SK-N-SH treated with all-trans-retinoic acid at 6 μM for 48 hours (cell line): ENCODE measurements at regions not wholly inside any gene's neighbourhood (a gene's known extent, or its start where the extent isn't known, plus 50 kb on each side); places are given as distances from the start of the nearest gene placed in this dataset.

Experiments used
- ATAC-seq: fragments of 200-7000 bp; cut with Tn5 transposase; 3 replicates; pipeline ENCODE4 v1.9.1; 2020; ENCODE audit warnings: mild to moderate bottlenecking, moderate library complexity
- ARNTL ChIP-seq: fragments of 450-650 bp; formaldehyde crosslinking; IDR thresholded peaks from 2 replicates; pipeline ENCODE4 v1.5.0; 2020; ENCODE audit warnings: low read depth, mild to moderate bottlenecking, moderate library complexity, borderline replicate concordance
- BACH2 ChIP-seq: fragments of 250-450 bp; sonication (Bioruptor Pico); IDR thresholded peaks from 2 replicates; pipeline ENCODE4 v1.9.0; 2021; ENCODE audit warnings: mild to moderate bottlenecking, borderline replicate concordance
- CREB5 ChIP-seq: fragments of 250-450 bp; sonication (Bioruptor Pico); IDR thresholded peaks from 2 replicates; pipeline ENCODE4 v1.5.1; 2020; ENCODE audit warnings: low read depth, mild to moderate bottlenecking, moderate library complexity
- CSDC2 ChIP-seq: fragments of 250-450 bp; sonication (Bioruptor Pico); IDR thresholded peaks from 2 replicates; pipeline ENCODE4 v1.5.0; 2020; ENCODE audit warnings: mild to moderate bottlenecking, moderate library complexity
- ESRRG ChIP-seq: fragments of 250-450 bp; sonication (Bioruptor Pico); IDR thresholded peaks from 2 replicates; pipeline ENCODE4 v1.6.1; 2021; ENCODE audit warnings: mild to moderate bottlenecking
- GLIS3 ChIP-seq: fragments of 250-450 bp; sonication (Bioruptor Pico); IDR thresholded peaks from 2 replicates; pipeline ENCODE4 v1.5.0; 2020; ENCODE audit warnings: mild to moderate bottlenecking, moderate library complexity
- ISL1 ChIP-seq: fragments of 250-450 bp; sonication (Bioruptor Pico); IDR thresholded peaks from 2 replicates; pipeline ENCODE4 v2.1.2; 2022; ENCODE audit warnings: mild to moderate bottlenecking, moderate library complexity
- OSR1 ChIP-seq: fragments of 250-450 bp; sonication (Bioruptor Pico); IDR thresholded peaks from 2 replicates; pipeline ENCODE4 v1.8.0; 2022; ENCODE audit warnings: moderate library complexity, mild to moderate bottlenecking, inconsistent platforms
- PATZ1 ChIP-seq: fragments of 250-450 bp; sonication (Bioruptor Pico); IDR thresholded peaks from 2 replicates; pipeline ENCODE4 v1.8.0; 2020; ENCODE audit warnings: mild to moderate bottlenecking, moderate library complexity, borderline replicate concordance
- POU6F1 ChIP-seq: fragments of 250-450 bp; sonication (Bioruptor Pico); IDR thresholded peaks from 2 replicates; pipeline ENCODE4 v1.8.0; 2021; ENCODE audit warnings: low read depth, mild to moderate bottlenecking, moderate library complexity, borderline replicate concordance
- PPARA ChIP-seq: fragments of 250-450 bp; sonication (Bioruptor Pico); IDR thresholded peaks from 2 replicates; pipeline ENCODE4 v1.5.0; 2020; ENCODE audit warnings: mild to moderate bottlenecking, borderline replicate concordance
- SNAI2 ChIP-seq: fragments of 250-450 bp; sonication (Bioruptor Pico); IDR thresholded peaks from 2 replicates; pipeline ENCODE4 v1.5.0; 2020; ENCODE audit warnings: mild to moderate bottlenecking, moderate library complexity
- TCF4 ChIP-seq: fragments of 250-450 bp; sonication (Bioruptor Pico); IDR thresholded peaks from 2 replicates; pipeline ENCODE4 v1.8.0; 2021; ENCODE audit warnings: mild to moderate bottlenecking, moderate library complexity, borderline replicate concordance
- TOX ChIP-seq: fragments of 250-450 bp; sonication (Bioruptor Pico); IDR thresholded peaks from 2 replicates; pipeline ENCODE4 v1.8.0; 2021; ENCODE audit warnings: mild to moderate bottlenecking, moderate library complexity, borderline replicate concordance
- ZFP3 ChIP-seq: fragments of 250-450 bp; sonication (Bioruptor Pico); IDR thresholded peaks from 2 replicates; pipeline ENCODE4 v1.5.0; 2020; ENCODE audit warnings: mild to moderate bottlenecking, moderate library complexity
- ZFP30 ChIP-seq: fragments of 450-650 bp; formaldehyde crosslinking; IDR thresholded peaks from 2 replicates; pipeline ENCODE4 v1.5.0; 2022; ENCODE audit warnings: mild to moderate bottlenecking, moderate library complexity
- ZNF70 ChIP-seq: fragments of 450-650 bp; formaldehyde crosslinking; IDR thresholded peaks from 2 replicates; pipeline ENCODE4 v1.5.0; 2020; ENCODE audit warnings: mild to moderate bottlenecking, moderate library complexity
- TF ChIP-seq, protein P1 (sequence below): fragments of 250-450 bp; sonication (Bioruptor Pico); IDR thresholded peaks from 2 replicates; pipeline ENCODE4 v1.5.1; 2021; ENCODE audit warnings: mild to moderate bottlenecking, moderate library complexity
- TF ChIP-seq, protein P2 (sequence below): fragments of 250-450 bp; sonication (Bioruptor Pico); IDR thresholded peaks from 2 replicates; pipeline ENCODE4 v1.5.0; 2020; ENCODE audit warnings: mild to moderate bottlenecking, moderate library complexity

DNA sequence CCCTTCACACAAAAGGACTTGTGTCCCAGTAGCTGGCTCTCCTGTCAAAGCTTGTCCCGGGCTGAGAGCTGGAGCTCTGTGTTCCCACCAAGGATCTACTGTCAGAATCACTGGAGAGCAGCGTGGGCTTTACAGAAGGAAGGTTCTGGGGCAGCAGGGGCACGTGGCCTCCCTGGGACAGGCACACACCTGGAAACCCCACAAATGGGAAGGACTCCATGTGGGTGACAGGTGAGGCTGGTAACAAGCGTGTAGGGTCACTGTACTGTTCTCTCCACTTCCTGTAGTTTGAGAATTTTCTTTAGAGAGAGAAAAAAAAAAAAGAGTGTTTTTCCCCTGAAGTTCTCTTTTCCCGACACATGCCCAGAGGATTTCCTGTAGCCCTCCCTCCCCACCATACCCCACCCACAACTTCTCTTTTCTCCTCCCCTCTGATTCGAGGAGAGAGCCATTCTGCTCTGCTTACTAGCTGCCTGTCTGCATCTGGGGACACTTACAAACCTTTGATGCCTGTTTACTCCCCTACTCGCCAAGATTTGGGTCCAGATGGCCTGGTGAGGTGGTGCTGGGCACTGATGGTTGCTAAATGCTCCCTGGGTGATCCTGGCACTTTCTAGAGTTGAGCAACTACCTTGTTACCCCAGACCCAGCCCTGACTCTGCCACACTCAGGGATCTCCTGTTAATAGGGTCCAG lies 84.1 kb upstream of the SIRPA start:
- ATAC-seq: peak; percentile 5; the same call in 1 of the 3 replicates
- TF ChIP-seq ZFP3 (CRISPR knock-in tag) (no peak), ZNF70 (peak; percentile 72)

- TF ChIP-seq PPARA (no peak), BACH2 (CRISPR knock-in tag) (no peak), ZFP30 (CRISPR knock-in tag) (no peak), SNAI2 (CRISPR knock-in tag) (no peak), TCF4 (CRISPR knock-in tag) (no peak), POU6F1 (CRISPR knock-in tag) (no peak), TOX (CRISPR knock-in tag) (no peak), ZNF70 (no peak), ZFP3 (CRISPR knock-in tag) (no peak), ARNTL (no peak), ESRRG (no peak), ISL1 (no peak), OSR1 (CRISPR knock-in tag) (no peak), CREB5 (CRISPR knock-in tag) (no peak), PATZ1 (CRISPR knock-in tag) (no peak)
- TF ChIP-seq, protein P1, sequence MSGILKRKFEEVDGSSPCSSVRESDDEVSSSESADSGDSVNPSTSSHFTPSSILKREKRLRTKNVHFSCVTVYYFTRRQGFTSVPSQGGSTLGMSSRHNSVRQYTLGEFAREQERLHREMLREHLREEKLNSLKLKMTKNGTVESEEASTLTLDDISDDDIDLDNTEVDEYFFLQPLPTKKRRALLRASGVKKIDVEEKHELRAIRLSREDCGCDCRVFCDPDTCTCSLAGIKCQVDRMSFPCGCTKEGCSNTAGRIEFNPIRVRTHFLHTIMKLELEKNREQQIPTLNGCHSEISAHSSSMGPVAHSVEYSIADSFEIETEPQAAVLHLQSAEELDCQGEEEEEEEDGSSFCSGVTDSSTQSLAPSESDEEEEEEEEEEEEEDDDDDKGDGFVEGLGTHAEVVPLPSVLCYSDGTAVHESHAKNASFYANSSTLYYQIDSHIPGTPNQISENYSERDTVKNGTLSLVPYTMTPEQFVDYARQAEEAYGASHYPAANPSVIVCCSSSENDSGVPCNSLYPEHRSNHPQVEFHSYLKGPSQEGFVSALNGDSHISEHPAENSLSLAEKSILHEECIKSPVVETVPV (CRISPR knock-in tag): no peak
- TF ChIP-seq, protein P2, sequence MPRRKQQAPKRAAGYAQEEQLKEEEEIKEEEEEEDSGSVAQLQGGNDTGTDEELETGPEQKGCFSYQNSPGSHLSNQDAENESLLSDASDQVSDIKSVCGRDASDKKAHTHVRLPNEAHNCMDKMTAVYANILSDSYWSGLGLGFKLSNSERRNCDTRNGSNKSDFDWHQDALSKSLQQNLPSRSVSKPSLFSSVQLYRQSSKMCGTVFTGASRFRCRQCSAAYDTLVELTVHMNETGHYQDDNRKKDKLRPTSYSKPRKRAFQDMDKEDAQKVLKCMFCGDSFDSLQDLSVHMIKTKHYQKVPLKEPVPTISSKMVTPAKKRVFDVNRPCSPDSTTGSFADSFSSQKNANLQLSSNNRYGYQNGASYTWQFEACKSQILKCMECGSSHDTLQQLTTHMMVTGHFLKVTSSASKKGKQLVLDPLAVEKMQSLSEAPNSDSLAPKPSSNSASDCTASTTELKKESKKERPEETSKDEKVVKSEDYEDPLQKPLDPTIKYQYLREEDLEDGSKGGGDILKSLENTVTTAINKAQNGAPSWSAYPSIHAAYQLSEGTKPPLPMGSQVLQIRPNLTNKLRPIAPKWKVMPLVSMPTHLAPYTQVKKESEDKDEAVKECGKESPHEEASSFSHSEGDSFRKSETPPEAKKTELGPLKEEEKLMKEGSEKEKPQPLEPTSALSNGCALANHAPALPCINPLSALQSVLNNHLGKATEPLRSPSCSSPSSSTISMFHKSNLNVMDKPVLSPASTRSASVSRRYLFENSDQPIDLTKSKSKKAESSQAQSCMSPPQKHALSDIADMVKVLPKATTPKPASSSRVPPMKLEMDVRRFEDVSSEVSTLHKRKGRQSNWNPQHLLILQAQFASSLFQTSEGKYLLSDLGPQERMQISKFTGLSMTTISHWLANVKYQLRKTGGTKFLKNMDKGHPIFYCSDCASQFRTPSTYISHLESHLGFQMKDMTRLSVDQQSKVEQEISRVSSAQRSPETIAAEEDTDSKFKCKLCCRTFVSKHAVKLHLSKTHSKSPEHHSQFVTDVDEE (CRISPR knock-in tag): no peak
- TF ChIP-seq, all 23 proteins: peak for 0
- ATAC-seq: no peak
These were observed 84.7 kb upstream of the SIRPA start for GRCh38 chr20:1810572-1810925.

DNA sequence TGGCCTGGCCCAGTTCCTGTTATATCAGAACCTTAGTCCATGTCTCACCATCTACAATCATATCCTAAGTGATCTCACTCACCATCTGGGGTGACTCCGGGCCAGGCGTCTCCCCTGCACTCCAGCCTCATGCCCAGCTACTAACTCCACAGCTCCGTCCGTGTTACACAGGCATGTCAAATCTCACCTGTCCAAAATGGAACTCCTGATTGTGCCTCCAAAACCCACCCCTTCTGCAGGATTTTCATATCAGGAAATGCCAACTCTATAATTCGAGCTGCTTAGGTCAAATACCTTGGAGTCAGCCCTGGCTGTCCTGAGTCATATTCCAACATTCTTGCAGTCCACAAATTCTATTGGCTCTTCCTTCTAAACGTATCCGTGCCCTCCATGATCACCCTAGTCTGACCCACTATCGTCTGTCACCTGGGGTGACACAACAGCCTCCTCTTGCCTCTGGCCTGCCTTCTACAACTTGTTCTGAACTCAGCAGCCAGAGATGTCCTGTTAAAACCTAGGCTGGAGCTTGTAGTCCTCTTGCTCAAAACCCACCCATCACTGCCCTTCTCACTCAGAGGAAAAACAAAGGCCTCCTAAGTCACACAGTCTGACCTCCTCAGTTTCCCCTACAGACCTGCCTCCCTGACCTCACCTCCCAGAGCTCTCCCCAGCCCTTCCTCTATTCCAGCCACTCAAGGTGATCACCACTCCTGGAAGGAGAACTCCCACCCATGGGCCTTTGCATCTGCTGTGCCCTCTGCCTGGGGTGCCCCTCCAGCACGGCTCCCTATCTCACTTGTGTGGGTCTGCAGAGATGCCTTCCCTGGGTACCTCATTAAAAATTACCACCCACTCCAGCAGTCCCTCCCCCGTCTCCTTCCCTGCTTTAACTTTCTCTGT lies 85.3 kb upstream of the SIRPA start:
- ATAC-seq: peak; percentile 67
- TF ChIP-seq ZFP3 (CRISPR knock-in tag) (0 out of 2 replicates have a peak, but pooled peaks have one; percentile 24), ESRRG (no peak)

GRCh38 chr20:1809131-1809572 lies 86.1 kb upstream of the SIRPA start:
- ATAC-seq: peak; percentile 76
- TF ChIP-seq OSR1 (CRISPR knock-in tag) (no peak), SNAI2 (CRISPR knock-in tag) (no peak), BACH2 (CRISPR knock-in tag) (no peak), CSDC2 (CRISPR knock-in tag) (no peak), GLIS3 (no peak), ZFP3 (CRISPR knock-in tag) (no peak)
- TF ChIP-seq, protein P2 (CRISPR knock-in tag): no peak
- TF ChIP-seq, protein P1 (CRISPR knock-in tag): no peak
